Muscle layer of colon (tissue), 2 donors: ENCODE measurements at regions not wholly inside any gene's neighbourhood (a gene's known extent, or its start where the extent isn't known, plus 50 kb on each side); places are given as distances from the start of the nearest gene placed in this dataset.

Experiments
- H3K27ac ChIP-seq: one replicate; pipeline ENCODE4 v1.7.0; 2013; ENCODE audit warnings: low read depth, mild to moderate bottlenecking, low read length, moderate library complexity
- H3K27me3 ChIP-seq, 2 donors: one replicate each; pipeline ENCODE4 v1.7.0; 2013; ENCODE audit warnings: low read length in 2 of 2, mild to moderate bottlenecking in 2 of 2; ENCODE audit not compliant: insufficient read depth in 2 of 2, control insufficient read depth in 1 of 2
- H3K36me3 ChIP-seq: one replicate; pipeline ENCODE4 v1.7.0; 2013; ENCODE audit warnings: mild to moderate bottlenecking, low read length; ENCODE audit not compliant: insufficient read depth
- H3K4me1 ChIP-seq: one replicate; pipeline ENCODE4 v1.7.0; 2013; ENCODE audit warnings: mild to moderate bottlenecking, low read length; ENCODE audit not compliant: insufficient read depth
- H3K4me3 ChIP-seq, 2 donors: one replicate each; pipeline ENCODE4 v1.7.0; 2013; ENCODE audit warnings: low read length in 2 of 2, low read depth in 1 of 2, mild to moderate bottlenecking in 1 of 2, moderate library complexity in 1 of 2
- H3K9ac ChIP-seq: one replicate; pipeline ENCODE4 v1.7.0; 2013; ENCODE audit warnings: low read length
- H3K9me3 ChIP-seq: one replicate; pipeline ENCODE4 v1.7.0; 2013; ENCODE audit warnings: mild to moderate bottlenecking, low read length
- donor health status: abdominal sarcoma.
- donor health status: Adenocarcinoma of cecum.

- no peaks in the 10 kb centered on the region for H3K36me3 ChIP-seq
- no peak overlapping the region for H3K9ac ChIP-seq
- no peaks in the 10 kb centered on the region for H3K4me1 ChIP-seq
- H3K9me3 ChIP-seq: no peaks in the 10 kb centered on the region
- H3K27me3 ChIP-seq: no peaks in the 10 kb centered on the region
- no peak overlapping the region for H3K4me3 ChIP-seq
- H3K27ac ChIP-seq: no peak overlapping the region
Observed at GRCh38 chr14:99052467-99052866, 219.5 kb downstream of the BCL11B start.

- no peak overlapping the region for H3K27ac ChIP-seq
- no peaks in the 10 kb centered on the region for H3K4me1 ChIP-seq
- H3K27me3 ChIP-seq: no peaks in the 10 kb centered on the region
- no peaks in the 10 kb centered on the region for H3K36me3 ChIP-seq
- no peak overlapping the region for H3K4me3 ChIP-seq
- no peaks in the 10 kb centered on the region for H3K9me3 ChIP-seq
- H3K9ac ChIP-seq: no peak overlapping the region
Observed at GRCh38 chr14:99055019-99055418, 217.0 kb downstream of the BCL11B start.

- Histone ChIP-seq H3K27ac (no peak overlapping the region), H3K4me1 (no peaks in the 10 kb centered on the region), H3K9me3 (no peaks in the 10 kb centered on the region), H3K4me3 (no peak overlapping the region), H3K27me3 (no peaks in the 10 kb centered on the region), H3K36me3 (no peaks in the 10 kb centered on the region), H3K9ac (no peak overlapping the region)
Observed at GRCh38 chr14:99055816-99056215, 216.2 kb downstream of the BCL11B start.

- Histone ChIP-seq H3K27me3 (no peaks in the 10 kb centered on the region), H3K27ac (no peak overlapping the region), H3K9me3 (no peaks in the 10 kb centered on the region), H3K4me1 (no peaks in the 10 kb centered on the region), H3K4me3 (no peak overlapping the region), H3K36me3 (no peaks in the 10 kb centered on the region), H3K9ac (no peak overlapping the region)
Observed at GRCh38 chr14:99057576-99058083, 214.4 kb downstream of the BCL11B start.

GRCh38 chr14:99058542-99058941, 213.5 kb downstream of the BCL11B start:
- Histone ChIP-seq H3K4me1 (no peaks in the 10 kb centered on the region), H3K4me3 (no peak overlapping the region), H3K27me3 (no peaks in the 10 kb centered on the region), H3K9me3 (no peaks in the 10 kb centered on the region), H3K36me3 (no peaks in the 10 kb centered on the region), H3K27ac (no peak overlapping the region), H3K9ac (no peak overlapping the region)

- H3K4me3 ChIP-seq: no peak overlapping the region
- H3K36me3 ChIP-seq: no peaks in the 10 kb centered on the region
- no peaks in the 10 kb centered on the region for H3K4me1 ChIP-seq
- no peak overlapping the region for H3K9ac ChIP-seq
- no peaks in the 10 kb centered on the region for H3K27me3 ChIP-seq
- H3K27ac ChIP-seq: no peak overlapping the region
- H3K9me3 ChIP-seq: no peaks in the 10 kb centered on the region
Observed at GRCh38 chr14:99062216-99062615, 209.8 kb downstream of the BCL11B start.

GRCh38 chr14:99062772-99063418, 209.1 kb downstream of the BCL11B start:
- Histone ChIP-seq H3K27ac (no peak overlapping the region), H3K36me3 (no peaks in the 10 kb centered on the region), H3K4me3 (no peak overlapping the region), H3K9ac (no peak overlapping the region), H3K4me1 (no peaks in the 10 kb centered on the region), H3K9me3 (no peaks in the 10 kb centered on the region), H3K27me3 (no peaks in the 10 kb centered on the region)

GRCh38 chr14:99063620-99064225, 208.3 kb downstream of the BCL11B start:
- H3K9ac ChIP-seq: no peak overlapping the region
- no peaks in the 10 kb centered on the region for H3K9me3 ChIP-seq
- H3K4me1 ChIP-seq: no peaks in the 10 kb centered on the region
- no peak overlapping the region for H3K27ac ChIP-seq
- no peak overlapping the region for H3K4me3 ChIP-seq
- no peaks in the 10 kb centered on the region for H3K27me3 ChIP-seq
- H3K36me3 ChIP-seq: no peaks in the 10 kb centered on the region

- no peaks in the 10 kb centered on the region for H3K27me3 ChIP-seq
- no peak overlapping the region for H3K27ac ChIP-seq
- no peak overlapping the region for H3K4me3 ChIP-seq
- H3K4me1 ChIP-seq: no peaks in the 10 kb centered on the region
- no peaks in the 10 kb centered on the region for H3K36me3 ChIP-seq
- H3K9ac ChIP-seq: no peak overlapping the region
- no peaks in the 10 kb centered on the region for H3K9me3 ChIP-seq
Observed at GRCh38 chr14:99064262-99064954, 207.6 kb downstream of the BCL11B start.

- Histone ChIP-seq H3K4me1 (no peaks in the 10 kb centered on the region), H3K9me3 (no peaks in the 10 kb centered on the region), H3K9ac (no peak overlapping the region), H3K27ac (no peak overlapping the region), H3K36me3 (no peaks in the 10 kb centered on the region), H3K4me3 (no peak overlapping the region), H3K27me3 (no peaks in the 10 kb centered on the region)
Observed at GRCh38 chr14:99065551-99065950, 206.4 kb downstream of the BCL11B start.

- H3K27me3 ChIP-seq: no peaks in the 10 kb centered on the region
- no peak overlapping the region for H3K9ac ChIP-seq
- H3K9me3 ChIP-seq: no peaks in the 10 kb centered on the region
- H3K4me1 ChIP-seq: no peaks in the 10 kb centered on the region
- H3K27ac ChIP-seq: no peak overlapping the region
- H3K4me3 ChIP-seq: no peak overlapping the region
- no peaks in the 10 kb centered on the region for H3K36me3 ChIP-seq
Observed at GRCh38 chr14:99066378-99066777, 205.6 kb downstream of the BCL11B start.
